ENCODE measurements at regions not wholly inside any gene's neighbourhood (a gene's known extent, or its start where the extent isn't known, plus 50 kb on each side); places are given as distances from the start of the nearest gene placed in this dataset.

GRCh38 chr6:8194490-8194889 lies 92.1 kb upstream of the EEF1E1 start:
- no peak for TF ChIP-seq CTCF (IDR thresholded peaks at IDR 0.05)
- H3K27ac ChIP-seq = peak overlapping the region in 1 of 2 donors; percentile 59
- DNase-seq (ENCODE audit: low spot score) = no peak
- H3K4me3 ChIP-seq = no peak overlapping the region

GRCh38 chr6:8193541-8193940 lies 91.2 kb upstream of the EEF1E1 start:
- Histone ChIP-seq H3K27ac (peak overlapping the region in 1 of 2 donors; percentile 59), H3K4me3 (no peak overlapping the region)
- no peak for TF ChIP-seq CTCF (IDR thresholded peaks at IDR 0.05)
- DNase-seq (ENCODE audit: low spot score) = no peak

- no peak overlapping the region for H3K4me3 ChIP-seq
- DNase-seq (ENCODE audit: low spot score) = no peak
- TF ChIP-seq CTCF (IDR thresholded peaks at IDR 0.05) = no peak
- no peak overlapping the region for H3K27ac ChIP-seq
These were observed 90.2 kb upstream of the EEF1E1 start for GRCh38 chr6:8192597-8192996.

- H3K27ac ChIP-seq = no peak overlapping the region
- no peak for TF ChIP-seq CTCF (IDR thresholded peaks at IDR 0.05)
- DNase-seq (ENCODE audit: low spot score) = no peak
- no peak overlapping the region for H3K4me3 ChIP-seq
These were observed 89.7 kb upstream of the EEF1E1 start for GRCh38 chr6:8192067-8192466.

- Histone ChIP-seq H3K27ac (no peak overlapping the region), H3K4me3 (no peak overlapping the region)
- no peak for DNase-seq (ENCODE audit: low spot score)
- TF ChIP-seq CTCF (IDR thresholded peaks at IDR 0.05) = no peak
These were observed 89.3 kb upstream of the EEF1E1 start for GRCh38 chr6:8191629-8192028.

GRCh38 chr6:8187209-8187608 lies 84.9 kb upstream of the EEF1E1 start:
- DNase-seq (ENCODE audit: low spot score) = no peak
- Histone ChIP-seq H3K27ac (no peak overlapping the region), H3K4me3 (no peak overlapping the region)
- TF ChIP-seq CTCF (IDR thresholded peaks at IDR 0.05) = no peak

GRCh38 chr6:8182902-8183665 lies 80.7 kb upstream of the EEF1E1 start:
- no peak overlapping the region for H3K4me3 ChIP-seq
- DNase-seq (ENCODE audit: low spot score) = no peak
- TF ChIP-seq CTCF (IDR thresholded peaks at IDR 0.05) = no peak
- H3K27ac ChIP-seq = peak overlapping the region in 1 of 2 donors; percentile 74
